ENCODE measurements at regions not wholly inside any gene's neighbourhood (a gene's known extent, or its start where the extent isn't known, plus 50 kb on each side); places are given as distances from the start of the nearest gene placed in this dataset.

DNA sequence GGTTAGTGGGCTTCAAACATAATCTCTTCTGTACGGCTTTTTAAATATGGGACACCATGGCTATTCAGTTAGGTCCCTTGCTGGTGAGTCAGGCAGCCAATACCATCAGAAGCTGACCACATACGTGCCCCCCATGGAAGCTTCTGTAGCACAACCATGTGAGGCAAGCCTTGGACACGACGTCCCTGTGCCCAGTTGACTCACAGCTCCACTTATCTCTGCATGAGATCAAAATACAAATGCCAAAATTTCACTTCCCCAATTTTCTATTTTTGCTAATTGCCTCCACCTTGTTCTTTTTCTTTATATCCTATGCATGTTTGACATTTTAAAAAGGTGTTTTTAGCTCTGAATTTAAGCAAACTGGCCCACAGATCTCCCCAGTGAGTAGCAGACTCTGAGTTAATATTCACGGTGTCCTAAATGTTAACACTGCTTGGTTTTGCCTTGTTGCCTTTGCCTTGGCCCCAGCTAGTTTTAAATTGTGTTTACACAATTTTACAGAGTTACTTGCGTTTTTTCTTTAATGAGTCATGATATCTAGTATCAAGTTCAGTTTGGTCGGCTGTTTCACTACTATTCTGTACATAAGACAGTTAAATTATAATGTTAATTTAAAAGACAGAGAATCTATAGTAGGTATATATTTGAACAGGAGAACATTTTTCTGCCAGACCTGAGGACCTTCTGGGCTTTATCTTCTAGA is 77.5 kb downstream of the CDCA7 start:
- H3K27me3 ChIP-seq: no peaks in the 10 kb centered on the region
- H3K9me3 ChIP-seq: no peaks in the 10 kb centered on the region
- in situ Hi-C loops (cut with MboI; ENCODE audit: low sequenced_read_pairs in 4 of 4) (no loop called here), intact Hi-C loops (cut with DNase I; ENCODE audit: low total_unique reads) (no loop called here)
- H3K27ac ChIP-seq: no peak overlapping the region
- no peak for ATAC-seq
- H3K36me3 ChIP-seq: no peaks in the 10 kb centered on the region
- TF ChIP-seq, protein P1, sequence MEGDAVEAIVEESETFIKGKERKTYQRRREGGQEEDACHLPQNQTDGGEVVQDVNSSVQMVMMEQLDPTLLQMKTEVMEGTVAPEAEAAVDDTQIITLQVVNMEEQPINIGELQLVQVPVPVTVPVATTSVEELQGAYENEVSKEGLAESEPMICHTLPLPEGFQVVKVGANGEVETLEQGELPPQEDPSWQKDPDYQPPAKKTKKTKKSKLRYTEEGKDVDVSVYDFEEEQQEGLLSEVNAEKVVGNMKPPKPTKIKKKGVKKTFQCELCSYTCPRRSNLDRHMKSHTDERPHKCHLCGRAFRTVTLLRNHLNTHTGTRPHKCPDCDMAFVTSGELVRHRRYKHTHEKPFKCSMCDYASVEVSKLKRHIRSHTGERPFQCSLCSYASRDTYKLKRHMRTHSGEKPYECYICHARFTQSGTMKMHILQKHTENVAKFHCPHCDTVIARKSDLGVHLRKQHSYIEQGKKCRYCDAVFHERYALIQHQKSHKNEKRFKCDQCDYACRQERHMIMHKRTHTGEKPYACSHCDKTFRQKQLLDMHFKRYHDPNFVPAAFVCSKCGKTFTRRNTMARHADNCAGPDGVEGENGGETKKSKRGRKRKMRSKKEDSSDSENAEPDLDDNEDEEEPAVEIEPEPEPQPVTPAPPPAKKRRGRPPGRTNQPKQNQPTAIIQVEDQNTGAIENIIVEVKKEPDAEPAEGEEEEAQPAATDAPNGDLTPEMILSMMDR (IDR thresholded peaks at IDR 0.05 in 4 of 5, conservative IDR thresholded peaks at IDR 0.05 in 1 of 5): no peak
- TF ChIP-seq POLR2A (IDR thresholded peaks at IDR 0.05): no peak
- H3K4me1 ChIP-seq: peaks cover 6 to 9% of the 10 kb centered on the region in 2 donors
- no peak for DNase-seq
- no peak overlapping the region for H3K4me3 ChIP-seq

- Histone ChIP-seq H3K9me3 (no peaks in the 10 kb centered on the region), H3K4me3 (no peak overlapping the region), H3K36me3 (no peaks in the 10 kb centered on the region), H3K4me1 (no peaks in the 10 kb centered on the region), H3K27ac (no peak overlapping the region), H3K27me3 (no peaks in the 10 kb centered on the region)
- DNase-seq: no peak
- in situ Hi-C loops (cut with MboI; ENCODE audit: low sequenced_read_pairs in 4 of 4): no loop called here
- peak in 1 of 2 donors; percentile 50 for ATAC-seq
- TF ChIP-seq, protein P1 (IDR thresholded peaks at IDR 0.05 in 4 of 5, conservative IDR thresholded peaks at IDR 0.05 in 1 of 5): no peak
- TF ChIP-seq POLR2A (IDR thresholded peaks at IDR 0.05): no peak
- intact Hi-C loops (cut with DNase I; ENCODE audit: low total_unique reads): no loop called here
Measured at GRCh38 chr2:173434762-173435569, 80.3 kb downstream of the CDCA7 start.

- ATAC-seq: no peak
- no peak overlapping the region for H3K27ac ChIP-seq
- H3K36me3 ChIP-seq: no peaks in the 10 kb centered on the region
- H3K4me1 ChIP-seq: no peaks in the 10 kb centered on the region
- H3K27me3 ChIP-seq: no peaks in the 10 kb centered on the region
- TF ChIP-seq, protein P1 (IDR thresholded peaks at IDR 0.05 in 4 of 5, conservative IDR thresholded peaks at IDR 0.05 in 1 of 5): no peak
- no peak for TF ChIP-seq POLR2A (IDR thresholded peaks at IDR 0.05)
- no peaks in the 10 kb centered on the region for H3K9me3 ChIP-seq
- no peak for DNase-seq
- no peak overlapping the region for H3K4me3 ChIP-seq
- in situ Hi-C loops (cut with MboI; ENCODE audit: low sequenced_read_pairs in 4 of 4) (no loop called here), intact Hi-C loops (cut with DNase I; ENCODE audit: low total_unique reads) (no loop called here)
Measured at GRCh38 chr2:173435574-173435973, 80.9 kb downstream of the CDCA7 start.

GRCh38 chr2:173436088-173436487 is 81.4 kb downstream of the CDCA7 start:
- no peaks in the 10 kb centered on the region for H3K4me1 ChIP-seq
- no peak for ATAC-seq

More at GRCh38 chr2:173436088-173436487, 81.4 kb downstream of the CDCA7 start:
- no peak overlapping the region for H3K4me3 ChIP-seq
- H3K9me3 ChIP-seq: no peaks in the 10 kb centered on the region
- TF ChIP-seq POLR2A (IDR thresholded peaks at IDR 0.05): no peak
- TF ChIP-seq, protein P1 (IDR thresholded peaks at IDR 0.05 in 4 of 5, conservative IDR thresholded peaks at IDR 0.05 in 1 of 5): no peak
- intact Hi-C loops (cut with DNase I; ENCODE audit: low total_unique reads) (no loop called here), in situ Hi-C loops (cut with MboI; ENCODE audit: low sequenced_read_pairs in 4 of 4) (no loop called here)
- no peaks in the 10 kb centered on the region for H3K36me3 ChIP-seq
- no peak overlapping the region for H3K27ac ChIP-seq
- DNase-seq: no peak
- H3K27me3 ChIP-seq: no peaks in the 10 kb centered on the region
